ENCODE measurements at regions not wholly inside any gene's neighbourhood (a gene's known extent, or its start where the extent isn't known, plus 50 kb on each side); places are given as distances from the start of the nearest gene placed in this dataset.

GRCh38 chrX:40165206-40165605 lies 67.4 kb upstream of the BCOR start:
- H3K27ac ChIP-seq (ENCODE audit: low read depth in 1 of 2, low read length in 2 of 2): no peak overlapping the region
- Mint-ChIP-seq H3K27me3 (no peaks in the 10 kb centered on the region), H3K9me3 (no peaks in the 10 kb centered on the region), H3K4me3 (no peak overlapping the region), H3K4me1 (ENCODE audit: low read depth) (peaks cover 30% of the 10 kb centered on the region), H3K27ac (peak overlapping the region; percentile 24), H3K36me3 (ENCODE audit: low read depth) (no peaks in the 10 kb centered on the region)
- DNase-seq: no peak
- POLR2A ChIA-PET: interaction anchor here (1.2 to 2.2 kb wide), 2 partner anchors 11 to 13 kb away, joined by 3 to 10 read pairs; no protein-coding TSS in a partner anchor
- CTCF ChIA-PET: interaction anchor here (1.6 kb wide), 1 partner anchor 12 kb away, joined by 3 read pairs; no protein-coding TSS in a partner anchor
- no peak for TF ChIP-seq CTCF (IDR thresholded peaks at IDR 0.05)
- no peaks in the 10 kb centered on the region for H3K9me3 ChIP-seq (ENCODE audit: control insufficient read depth in 1 of 2, insufficient read depth in 1 of 2, low read length in 2 of 2)
- no peaks in the 10 kb centered on the region for H3K27me3 ChIP-seq (ENCODE audit: control insufficient read depth in 1 of 2, insufficient read depth in 2 of 2, low read length in 2 of 2)
- no peak overlapping the region for H3K4me3 ChIP-seq (ENCODE audit: low read length)
- ATAC-seq (ENCODE audit: poor library complexity): no peak
- intact Hi-C loops (cut with DNase I, micrococcal nuclease): loop anchor here (5.0 to 10.0 kb wide), 3 partner anchors 153 to 430 kb away; no protein-coding TSS in a partner anchor
- H3K36me3 ChIP-seq (ENCODE audit: insufficient read depth, low read length): no peaks in the 10 kb centered on the region
- peaks cover 38% of the 10 kb centered on the region for H3K4me1 ChIP-seq (ENCODE audit: insufficient read depth, low read length)

- Mint-ChIP-seq H3K36me3 (ENCODE audit: low read depth) (no peaks in the 10 kb centered on the region), H3K27ac (no peak overlapping the region), H3K4me3 (no peak overlapping the region), H3K27me3 (no peaks in the 10 kb centered on the region), H3K9me3 (no peaks in the 10 kb centered on the region), H3K4me1 (ENCODE audit: low read depth) (peaks cover 25% of the 10 kb centered on the region)
- Histone ChIP-seq H3K36me3 (ENCODE audit: insufficient read depth, low read length) (no peaks in the 10 kb centered on the region), H3K27ac (ENCODE audit: low read depth in 1 of 2, low read length in 2 of 2) (no peak overlapping the region), H3K4me3 (ENCODE audit: low read length) (no peak overlapping the region), H3K27me3 (ENCODE audit: control insufficient read depth in 1 of 2, insufficient read depth in 2 of 2, low read length in 2 of 2) (no peaks in the 10 kb centered on the region), H3K4me1 (ENCODE audit: insufficient read depth, low read length) (peaks cover 34% of the 10 kb centered on the region), H3K9me3 (ENCODE audit: control insufficient read depth in 1 of 2, insufficient read depth in 1 of 2, low read length in 2 of 2) (no peaks in the 10 kb centered on the region)
- intact Hi-C loops (cut with DNase I, micrococcal nuclease): loop anchor here (5.0 to 10.0 kb wide), 4 partner anchors 103 to 430 kb away; no protein-coding TSS in a partner anchor
- TF ChIP-seq CTCF (IDR thresholded peaks at IDR 0.05): no peak
- ChIA-PET CTCF (interaction anchor here (1.6 kb wide), 1 partner anchor 11 kb away, joined by 3 read pairs; no protein-coding TSS in a partner anchor), POLR2A (interaction anchor here (2.2 kb wide), 1 partner anchor 12 kb away, joined by 10 read pairs; no protein-coding TSS in a partner anchor)
- no peak for ATAC-seq (ENCODE audit: poor library complexity)
- no peak for DNase-seq
Measured at GRCh38 chrX:40164751-40165150, 67.0 kb upstream of the BCOR start.

- Mint-ChIP-seq H3K36me3 (ENCODE audit: low read depth) (no peaks in the 10 kb centered on the region), H3K27me3 (no peaks in the 10 kb centered on the region), H3K27ac (peak overlapping the region; percentile 72), H3K4me3 (peak overlapping the region; percentile 82), H3K9me3 (no peaks in the 10 kb centered on the region), H3K4me1 (ENCODE audit: low read depth) (peaks cover 11% of the 10 kb centered on the region)
- POLR2A ChIA-PET: interaction anchor here (4.7 kb wide), 1 partner anchor 11 kb away, joined by 32 read pairs; no protein-coding TSS in a partner anchor
- no peak for TF ChIP-seq CTCF (IDR thresholded peaks at IDR 0.05)
- Histone ChIP-seq H3K27ac (ENCODE audit: low read depth in 1 of 2, low read length in 2 of 2) (no peak overlapping the region), H3K4me1 (ENCODE audit: insufficient read depth, low read length) (peaks cover 27% of the 10 kb centered on the region), H3K36me3 (ENCODE audit: insufficient read depth, low read length) (no peaks in the 10 kb centered on the region), H3K9me3 (ENCODE audit: control insufficient read depth in 1 of 2, insufficient read depth in 1 of 2, low read length in 2 of 2) (no peaks in the 10 kb centered on the region), H3K4me3 (ENCODE audit: low read length) (peak overlapping the region; percentile 53), H3K27me3 (ENCODE audit: control insufficient read depth in 1 of 2, insufficient read depth in 2 of 2, low read length in 2 of 2) (no peaks in the 10 kb centered on the region)
- ATAC-seq (ENCODE audit: poor library complexity): peak; percentile 70
- intact Hi-C loops (cut with DNase I, micrococcal nuclease): loop anchor here in 1 of 2 experiments (10.0 kb wide), 1 partner anchor 317 kb away; no protein-coding TSS in a partner anchor
- CTCF ChIA-PET: no interaction called here
- DNase-seq: peak in 5 of 14 experiments; percentile 36 to 78 (median 48)
Measured at GRCh38 chrX:40158036-40158706, 60.4 kb upstream of the BCOR start.
